HG03469 (cell line): ENCODE measurements at regions not wholly inside any gene's neighbourhood (a gene's known extent, or its start where the extent isn't known, plus 50 kb on each side); places are given as distances from the start of the nearest gene placed in this dataset.

Experiments
- ATAC-seq: cut with Tn5 transposase; IDR thresholded peaks from one replicate; pipeline ENCODE4 v1.9.1; 2021; ENCODE audit warnings: mild to moderate bottlenecking, moderate library complexity, moderate number of reproducible peaks; ENCODE audit not compliant: unreplicated experiment

DNA sequence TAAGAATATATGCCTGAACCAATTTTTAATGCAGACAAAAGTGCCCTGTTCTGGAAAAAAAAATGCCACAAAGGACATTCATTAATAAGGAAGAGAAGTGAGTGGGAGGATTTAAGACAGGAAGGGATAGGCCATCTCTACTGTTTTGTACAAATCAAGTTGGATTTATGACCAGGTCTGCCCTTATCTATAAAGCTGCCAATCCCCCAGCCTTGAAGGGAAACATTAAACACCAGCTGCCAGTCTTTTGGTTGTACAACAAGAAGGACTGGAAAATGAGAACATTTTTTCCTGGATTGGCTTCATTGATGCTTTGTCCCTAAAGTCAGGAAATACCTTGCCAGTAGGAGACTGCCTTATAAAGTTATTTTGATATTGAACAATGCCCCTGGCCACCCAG, 444.0 kb downstream of the NPHP4 start:
- ATAC-seq: no peak

- ATAC-seq: no peak
Observed at GRCh38 chr1:5543235-5543634, 449.0 kb downstream of the NPHP4 start.

DNA sequence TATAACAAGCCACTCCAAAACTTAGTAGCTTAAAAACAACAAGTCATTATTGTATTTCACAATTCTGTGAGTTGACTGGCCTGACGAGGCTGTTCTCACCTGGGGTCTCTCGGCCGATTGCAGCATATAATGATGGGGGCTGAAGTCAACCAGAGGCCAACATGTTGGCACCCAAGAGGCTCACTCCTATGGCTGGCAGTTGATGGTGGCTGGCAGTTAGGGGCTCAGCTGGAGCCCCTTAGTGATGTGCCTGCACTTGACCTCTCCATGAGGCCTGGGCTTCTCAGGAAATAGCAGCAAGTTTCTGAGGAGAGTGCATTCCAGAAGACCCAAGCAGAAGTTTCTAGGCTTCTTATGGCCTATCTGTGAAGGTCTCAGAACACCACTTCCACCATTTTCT, 459.4 kb downstream of the NPHP4 start:
- no peak for ATAC-seq

DNA sequence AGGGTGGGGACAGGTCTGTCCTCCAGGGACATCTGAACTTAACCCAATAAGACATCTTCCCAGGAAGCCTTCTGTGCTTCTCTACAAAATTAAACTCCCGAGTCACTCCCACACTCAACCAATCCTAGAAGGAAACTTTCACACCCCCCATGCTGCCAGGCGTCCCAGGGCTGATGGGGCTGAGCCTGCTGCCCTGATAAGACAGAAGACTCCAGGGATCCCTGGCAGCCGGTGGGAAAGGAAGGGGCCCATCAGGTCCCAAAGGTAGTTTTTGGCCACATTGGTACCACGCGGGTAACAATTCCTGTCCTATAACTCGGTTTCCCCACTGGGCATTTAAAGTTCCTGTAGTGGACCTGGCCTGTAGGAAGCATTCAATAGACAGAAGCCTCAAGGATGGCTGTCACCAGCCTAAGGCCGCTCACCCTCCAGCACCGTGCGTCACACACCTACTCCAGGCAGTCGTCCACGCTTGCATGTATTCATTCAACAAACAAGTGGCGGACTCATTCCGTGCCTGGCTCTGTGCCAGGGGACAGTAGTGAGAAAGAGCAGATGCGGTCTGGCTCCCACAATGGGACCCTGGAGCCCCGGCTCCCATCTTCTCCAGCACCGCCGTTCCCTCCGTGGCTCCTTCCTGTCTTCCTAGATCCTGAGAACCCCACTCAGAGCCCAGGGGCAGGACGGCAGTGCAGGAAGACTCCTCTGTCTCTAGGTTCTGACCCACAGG, 465.2 kb downstream of the NPHP4 start:
- ATAC-seq: no peak

- ATAC-seq: no peak
Observed at GRCh38 chr1:5526385-5526750, 465.9 kb downstream of the NPHP4 start.

GRCh38 chr1:5525597-5526384, 466.4 kb downstream of the NPHP4 start:
- ATAC-seq: no peak

- ATAC-seq: no peak
Observed at GRCh38 chr1:5522531-5523145, 469.6 kb downstream of the NPHP4 start.

GRCh38 chr1:5519366-5520135, 472.7 kb downstream of the NPHP4 start:
- ATAC-seq: no peak

DNA sequence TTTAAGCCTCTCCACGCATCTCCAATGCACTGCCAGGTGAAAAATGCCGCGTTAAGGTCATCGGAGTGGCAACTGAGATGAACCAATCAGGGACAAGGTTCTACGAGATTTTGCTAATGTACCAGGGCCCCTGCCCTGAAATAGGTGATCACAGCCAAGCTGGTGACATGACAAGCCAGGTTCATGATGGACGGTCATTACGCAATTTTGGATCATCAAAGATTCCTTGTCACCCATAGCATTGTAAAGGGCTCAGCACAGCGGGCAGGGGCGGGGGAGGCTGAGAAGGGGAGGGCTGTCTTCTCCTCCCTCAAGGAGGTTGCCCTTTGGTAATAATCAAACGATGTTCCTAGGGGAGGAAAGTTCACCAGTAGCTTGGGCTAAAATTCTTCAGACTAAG, 475.5 kb downstream of the NPHP4 start:
- no peak for ATAC-seq

DNA sequence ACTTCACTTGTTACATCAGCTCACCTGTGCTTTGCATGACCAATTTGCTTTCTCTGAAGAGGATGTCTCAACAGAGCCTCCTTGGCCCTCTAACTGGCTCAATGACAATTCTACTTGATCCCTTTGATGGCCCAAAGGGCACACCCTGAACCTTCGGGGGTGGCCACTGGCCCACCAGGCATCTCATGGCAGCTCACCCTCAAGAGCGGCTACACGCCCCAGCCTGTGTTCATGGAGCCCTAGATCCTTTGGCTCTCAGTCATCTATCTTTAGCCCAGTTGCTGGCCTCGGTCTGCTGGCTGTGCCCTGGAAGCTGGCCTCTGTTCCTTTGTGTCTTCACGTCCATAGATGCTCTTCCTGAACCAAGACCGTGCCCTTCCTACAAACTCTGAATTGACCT, 476.7 kb downstream of the NPHP4 start:
- no peak for ATAC-seq

- ATAC-seq: peak; percentile 75
Observed at GRCh38 chr1:5514527-5515183, 477.6 kb downstream of the NPHP4 start.

- ATAC-seq: no peak
Observed at GRCh38 chr1:5513846-5514526, 478.2 kb downstream of the NPHP4 start.

DNA sequence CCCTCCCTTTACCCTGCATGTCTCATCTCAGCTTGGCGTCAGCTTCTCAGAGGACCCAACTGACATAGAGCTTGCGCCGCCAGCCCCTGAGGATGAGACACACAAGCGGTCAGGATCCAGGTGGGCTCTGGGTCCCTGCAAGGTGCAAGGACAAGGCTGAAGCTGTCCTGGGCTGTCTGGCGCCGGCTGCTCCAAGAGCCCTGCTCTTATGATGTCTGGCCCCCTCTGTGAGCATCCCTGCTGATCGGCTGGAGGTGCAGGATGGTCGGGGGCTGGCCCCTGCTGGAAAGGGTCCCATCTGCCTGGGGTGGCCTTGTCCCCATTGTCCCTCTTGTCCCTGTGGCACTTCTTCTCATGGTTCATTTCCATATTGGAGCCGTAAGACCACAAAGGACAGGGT, 479.0 kb downstream of the NPHP4 start:
- no peak for ATAC-seq

DNA sequence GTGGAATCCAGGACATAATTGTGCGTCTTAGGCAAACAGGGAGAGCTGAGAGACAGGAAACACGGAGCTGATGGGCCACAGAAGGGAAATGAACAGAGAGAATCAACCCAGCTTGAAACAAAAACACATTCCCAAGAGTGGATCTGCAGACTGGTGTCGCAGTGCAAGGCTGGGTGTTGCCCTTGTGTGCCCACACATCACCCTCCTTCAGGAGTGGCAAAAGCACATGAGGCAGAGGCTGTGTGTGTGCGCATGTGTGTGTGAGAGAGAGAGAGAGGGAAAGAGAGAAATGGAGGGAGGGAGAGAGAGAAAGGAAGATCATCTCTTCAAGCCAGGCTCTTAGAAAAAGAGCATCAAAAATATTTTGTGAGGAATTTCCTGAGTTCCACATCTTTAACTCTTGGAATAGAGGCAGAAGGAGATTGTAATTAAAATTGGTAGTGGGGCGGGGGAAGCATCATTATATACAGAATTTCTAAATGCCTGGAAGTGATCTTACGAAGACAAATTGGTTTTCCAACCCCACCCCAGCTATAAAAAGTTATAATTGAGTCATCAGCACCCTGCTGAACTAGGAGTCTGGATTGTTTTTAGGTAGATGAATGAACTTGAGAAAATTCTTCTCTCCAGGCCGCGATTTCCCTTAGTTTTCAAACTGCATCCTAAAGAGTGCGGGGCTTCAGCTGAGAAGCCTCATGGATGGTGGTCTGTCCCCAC, 480.7 kb downstream of the NPHP4 start:
- no peak for ATAC-seq

- no peak for ATAC-seq
Observed at GRCh38 chr1:5509664-5510452, 482.4 kb downstream of the NPHP4 start.

DNA sequence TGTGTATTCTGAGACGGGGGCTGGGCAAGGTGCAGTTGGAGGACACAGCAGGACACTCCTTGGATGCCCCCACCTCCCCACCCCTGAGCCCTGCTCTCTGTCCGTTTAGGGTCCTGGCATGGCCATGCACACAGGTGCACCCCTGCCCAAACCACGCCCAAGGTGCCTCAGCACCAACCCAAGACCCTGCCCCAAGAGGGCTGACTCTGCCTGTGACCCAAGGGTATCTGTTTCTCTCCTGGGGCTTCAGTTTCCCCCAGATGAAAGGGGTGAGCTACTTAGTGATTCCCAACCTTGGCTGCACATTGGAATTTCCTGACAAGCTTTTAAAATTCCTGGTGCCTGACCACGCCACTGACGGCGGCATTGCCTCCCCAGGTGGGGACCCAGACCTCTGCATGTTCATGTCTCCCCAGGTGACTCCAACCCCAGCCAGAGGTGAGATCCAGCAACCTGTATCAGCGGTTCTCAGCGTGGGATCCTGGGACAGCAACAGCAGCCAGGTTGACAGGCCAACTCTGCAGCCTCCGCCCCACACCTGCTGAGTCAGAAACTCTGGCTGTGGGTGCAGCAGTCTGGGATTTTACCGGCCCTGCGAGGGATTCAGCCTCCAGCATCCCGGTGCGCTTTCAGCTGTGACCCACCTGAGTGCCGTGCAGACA, 483.4 kb downstream of the NPHP4 start:
- no peak for ATAC-seq

- ATAC-seq: no peak
Observed at GRCh38 chr1:5507340-5507739, 484.9 kb downstream of the NPHP4 start.

- no peak for ATAC-seq
Observed at GRCh38 chr1:5506634-5507033, 485.6 kb downstream of the NPHP4 start.
